IMR-90 (cell line): ENCODE measurements at regions not wholly inside any gene's neighbourhood (a gene's known extent, or its start where the extent isn't known, plus 50 kb on each side); places are given as distances from the start of the nearest gene placed in this dataset.

Experiments used
- ATAC-seq: fragments of 200-7000 bp; cut with Tn5 transposase; 2 replicates; pipeline ENCODE4 v1.9.1; 2020; ENCODE audit warnings: low read depth, mild to moderate bottlenecking, moderate library complexity
- BruUV-seq: library from RNA; stranded (reverse); fragments of 400-500 nt; replicated peaks from 2 replicates; lab custom pipeline; 2021; lab: Mats Ljungman, UMichigan
- CTCF ChIA-PET: fragments of 300-600 bp; formaldehyde crosslinking; extraction: SDS; loops from one replicate; lab custom pipeline; 2021; ENCODE audit warnings: antibody characterized with exemption; lab: Yijun Ruan, JAX
- POLR2A ChIA-PET: fragments of 300-600 bp; sonication (Branson Sonifier 250); formaldehyde crosslinking; loops from one replicate; lab custom pipeline; 2022; ENCODE audit warnings: antibody characterized with exemption; ENCODE audit not compliant: unreplicated experiment; lab: Charles Lee
- DNase-seq: peaks from one replicate; pipeline ENCODE4 v3.0.0; 2013
- H2AFZ ChIP-seq: replicated peaks from 2 replicates; pipeline ENCODE3; 2013; ENCODE audit warnings: low read length, mild to moderate bottlenecking; ENCODE audit not compliant: poor library complexity
- H2AK5ac ChIP-seq: 2 replicates; pipeline ENCODE4 v1.6.1; 2013; ENCODE audit warnings: low read depth, low read length, inconsistent platforms
- H2AK9ac ChIP-seq: replicated peaks from 2 replicates; pipeline ENCODE3; 2013; ENCODE audit warnings: mild to moderate bottlenecking, low read depth, low read length, moderate library complexity; ENCODE audit not compliant: poor library complexity
- H2BK120ac ChIP-seq: 2 replicates; pipeline ENCODE4 v1.6.1; 2013; ENCODE audit warnings: low read depth, low read length, inconsistent platforms
- H2BK15ac ChIP-seq: 3 replicates; pipeline ENCODE4 v1.6.1; 2013; ENCODE audit warnings: low read depth, low read length, inconsistent platforms
- H2BK20ac ChIP-seq: 2 replicates; pipeline ENCODE4 v1.6.1; 2013; ENCODE audit warnings: low read depth, mild to moderate bottlenecking, inconsistent platforms, low read length, moderate library complexity
- H2BK5ac ChIP-seq: 2 replicates; pipeline ENCODE4 v1.6.1; 2013; ENCODE audit warnings: mild to moderate bottlenecking, low read depth, low read length, inconsistent platforms; ENCODE audit not compliant: poor library complexity, severe bottlenecking
- H3K14ac ChIP-seq: replicated peaks from 2 replicates; pipeline ENCODE4 v1.6.1; 2013; ENCODE audit warnings: low read depth, low read length, inconsistent platforms
- H3K18ac ChIP-seq: 2 replicates; pipeline ENCODE4 v1.6.1; 2013; ENCODE audit warnings: low read depth, low read length, control low read depth
- H3K23ac ChIP-seq: 2 replicates; pipeline ENCODE4 v1.6.1; 2013; ENCODE audit warnings: low read depth, low read length, inconsistent platforms
- H3K27ac ChIP-seq: 2 replicates; pipeline ENCODE4 v1.5.1; 2013; ENCODE audit warnings: mild to moderate bottlenecking, control low read depth, low read length; ENCODE audit not compliant: insufficient read depth
- H3K27me3 ChIP-seq: 2 replicates; pipeline ENCODE4 v1.6.1; 2013; ENCODE audit warnings: low read length; ENCODE audit not compliant: control insufficient read depth, insufficient read depth
- H3K36me3 ChIP-seq: 2 replicates; pipeline ENCODE4 v1.6.1; 2013; ENCODE audit warnings: low read length, mixed read lengths; ENCODE audit not compliant: control insufficient read depth, insufficient read depth
- H3K4ac ChIP-seq: 2 replicates; pipeline ENCODE4 v1.6.1; 2013; ENCODE audit warnings: low read depth, low read length, inconsistent platforms
- H3K4me1 ChIP-seq: 2 replicates; pipeline ENCODE4 v1.6.1; 2013; ENCODE audit warnings: low read length, mixed read lengths; ENCODE audit not compliant: control insufficient read depth, insufficient read depth
- H3K4me2 ChIP-seq: 2 replicates; pipeline ENCODE4 v1.6.1; 2013; ENCODE audit warnings: low read depth, mild to moderate bottlenecking, control low read depth, low read length, moderate library complexity
- H3K4me3 ChIP-seq: 2 replicates; pipeline ENCODE4 v1.5.1; 2013; ENCODE audit warnings: low read depth, mild to moderate bottlenecking, control low read depth, low read length, moderate library complexity; ENCODE audit not compliant: insufficient read depth
- H3K56ac ChIP-seq: 2 replicates; pipeline ENCODE4 v1.6.1; 2013; ENCODE audit warnings: low read length, inconsistent platforms; ENCODE audit not compliant: insufficient read depth; ENCODE audit errors: extremely low read depth
- H3K79me1 ChIP-seq, 2 experiments: 2 replicates each; pipeline ENCODE4 v1.6.1; 2013; ENCODE audit warnings: low read length in 2 of 2, inconsistent platforms in 1 of 2, low read depth in 1 of 2
- H3K9ac ChIP-seq: 2 replicates; pipeline ENCODE4 v1.6.1; 2013; ENCODE audit warnings: low read depth, low read length, control low read depth
- H3K9me1 ChIP-seq: 2 replicates; pipeline ENCODE4 v1.6.1; 2013; ENCODE audit warnings: low read length, inconsistent platforms; ENCODE audit not compliant: insufficient read depth
- H3K9me3 ChIP-seq: 2 replicates; pipeline ENCODE4 v1.6.1; 2013; ENCODE audit warnings: low read length; ENCODE audit not compliant: control insufficient read depth, insufficient read depth
- H4K20me1 ChIP-seq: 2 replicates; pipeline ENCODE4 v1.6.1; 2013; ENCODE audit warnings: low read length, inconsistent platforms; ENCODE audit not compliant: insufficient read depth
- H4K5ac ChIP-seq: 2 replicates; pipeline ENCODE4 v1.6.1; 2013; ENCODE audit warnings: mild to moderate bottlenecking, low read depth, low read length, control low read depth
- H4K8ac ChIP-seq, 2 experiments: 2 replicates each; pipeline ENCODE4 v1.6.1; 2013; ENCODE audit warnings: low read depth in 2 of 2, low read length in 2 of 2, control low read depth in 1 of 2, inconsistent platforms in 1 of 2
- H4K91ac ChIP-seq: 2 replicates; pipeline ENCODE4 v1.6.1; 2013; ENCODE audit warnings: low read depth, low read length, inconsistent platforms; ENCODE audit not compliant: insufficient read depth
- BHLHE40 ChIP-seq: fragments of 150-350 bp; IDR thresholded peaks from 2 replicates; pipeline ENCODE4 v1.6.1; 2016; ENCODE audit warnings: mild to moderate bottlenecking, low read depth, low read length
- CEBPB ChIP-seq: IDR thresholded peaks from 2 replicates; pipeline ENCODE4 v1.6.1; 2012; ENCODE audit warnings: low read depth, low read length, improper control_type of control experiment
- CHD1 ChIP-seq: IDR thresholded peaks from 2 replicates; pipeline ENCODE4 v1.6.1; 2012; ENCODE audit warnings: low read depth, low read length, improper control_type of control experiment
- CTCF ChIP-seq: conservative IDR thresholded peaks from 2 replicates; pipeline ENCODE4 v1.5.1; 2012; ENCODE audit warnings: mild to moderate bottlenecking, low read depth, low read length, improper control_type of control experiment
- ELK1 ChIP-seq: fragments of 150-350 bp; IDR thresholded peaks from 2 replicates; pipeline ENCODE4 v1.6.1; 2016; ENCODE audit warnings: low read depth, mild to moderate bottlenecking, low read length, moderate library complexity, borderline replicate concordance
- FOS ChIP-seq: fragments of 150-350 bp; IDR thresholded peaks from 2 replicates; pipeline ENCODE4 v1.6.1; 2016; ENCODE audit warnings: low read depth, low read length
- MAFK ChIP-seq: IDR thresholded peaks from 2 replicates; pipeline ENCODE4 v1.6.1; 2012; ENCODE audit warnings: low read depth, low read length, improper control_type of control experiment
- MXI1 ChIP-seq: IDR thresholded peaks from 2 replicates; pipeline ENCODE4 v1.6.1; 2012; ENCODE audit warnings: low read depth, mild to moderate bottlenecking, low read length, moderate library complexity, borderline replicate concordance
- NFE2L2 ChIP-seq: fragments of 150-350 bp; IDR thresholded peaks from 2 replicates; pipeline ENCODE4 v1.6.1; 2016; ENCODE audit warnings: low read depth, mild to moderate bottlenecking, low read length
- POLR2A ChIP-seq: IDR thresholded peaks from 2 replicates; pipeline ENCODE4 v1.6.1; 2012; ENCODE audit warnings: mild to moderate bottlenecking, low read depth, low read length
- RAD21 ChIP-seq: IDR thresholded peaks from 2 replicates; pipeline ENCODE4 v1.6.1; 2012; ENCODE audit warnings: low read length, improper control_type of control experiment
- RCOR1 ChIP-seq: IDR thresholded peaks from 2 replicates; pipeline ENCODE4 v1.6.1; 2012; ENCODE audit warnings: mild to moderate bottlenecking, low read length, improper control_type of control experiment; ENCODE audit not compliant: insufficient replicate concordance
- RFX5 ChIP-seq: IDR thresholded peaks from 2 replicates; pipeline ENCODE4 v1.8.0; 2012; ENCODE audit warnings: low read depth, mild to moderate bottlenecking, low read length, moderate library complexity
- SMC3 ChIP-seq: fragments of 150-350 bp; IDR thresholded peaks from 2 replicates; pipeline ENCODE4 v1.6.1; 2016; ENCODE audit warnings: low read depth, mild to moderate bottlenecking, antibody characterized with exemption, low read length, moderate library complexity
- WGBS, 2 experiments: methylation state at CpG; one replicate each; pipeline versions ENCODE4 v1.1.5 to v1.1.7; 2013; ENCODE audit warnings: missing lambda C conversion rate in 2 of 2; ENCODE audit not compliant: insufficient read length in 1 of 2; ENCODE audit errors: extremely low coverage in 2 of 2; 5-methylcytosine and 5-hydroxymethylcytosine counted together
- dilution Hi-C: fragments of 300-500 bp; cut with HindIII; formaldehyde crosslinking; loops from one replicate; pipeline ENCODE4 v1.14.3; 2018; ENCODE audit warnings: low sequenced_read_pairs; ENCODE audit not compliant: unreplicated experiment
- in situ Hi-C: fragments of 300-500 bp; cut with MboI; formaldehyde crosslinking; loops from 3 replicates; pipeline ENCODE4 v1.14.3; 2019; ENCODE audit warnings: low sequenced_read_pairs, inconsistent platforms, mixed read lengths
- intact Hi-C: fragments of 100-400 bp; cut with micrococcal nuclease; formaldehyde crosslinking; loops from 2 replicates; pipeline ENCODE4 v1.10.0; 2022

GRCh38 chr2:237244178-237244577, 158.5 kb downstream of the COPS8 start:
- ATAC-seq (peak; percentile 11; the same call in 1 of the 2 replicates), DNase-seq (no peak)
- H3K36me3 ChIP-seq: no peaks in the 10 kb centered on the region
- no peak overlapping the region for H3K4me2 ChIP-seq
- H3K79me1 ChIP-seq: no peaks in the 10 kb centered on the region
- no peaks in the 10 kb centered on the region for H3K9me1 ChIP-seq
- no peak overlapping the region for H2AFZ ChIP-seq
- H4K8ac ChIP-seq: peak overlapping the region; percentile 17 to 30; a peak in 2 of 4 replicates
- no peak overlapping the region for H2AK9ac ChIP-seq
- ChIA-PET POLR2A (interaction anchor here (0.9 kb wide), 1 partner anchor 16 kb away, joined by 3 read pairs; no protein-coding TSS in a partner anchor), CTCF (no interaction called here)
- no peak overlapping the region for H2AK5ac ChIP-seq
- H2BK120ac ChIP-seq: peak overlapping the region; percentile 84
- dilution Hi-C loops (no loop called here), in situ Hi-C loops (no loop called here), intact Hi-C loops (no loop called here)
- H3K14ac ChIP-seq: no peak overlapping the region; the same call in 1 of the 2 replicates
- H4K91ac ChIP-seq: 0 out of 2 replicates have a peak overlapping the region, but pooled peaks have one; percentile 8
- peaks cover 3% of the 10 kb centered on the region for H3K9me3 ChIP-seq
- peak overlapping the region; percentile 64; the same call in 1 of the 2 replicates for H3K4ac ChIP-seq
- no peak for TF ChIP-seq ELK1
- TF ChIP-seq CHD1: no peak
- no peak for TF ChIP-seq BHLHE40
- TF ChIP-seq POLR2A: no peak
- no peak for TF ChIP-seq CTCF
- TF ChIP-seq CEBPB: no peak
- TF ChIP-seq RFX5: no peak
- TF ChIP-seq MXI1: no peak
- no peak for TF ChIP-seq SMC3
- TF ChIP-seq FOS: no peak
- TF ChIP-seq NFE2L2: no peak
- TF ChIP-seq RAD21: no peak
- no peak for TF ChIP-seq RCOR1
- no peak for TF ChIP-seq MAFK
- peak overlapping the region; percentile 43 for H2BK5ac ChIP-seq
- H4K5ac ChIP-seq: peak overlapping the region; percentile 88
- H3K18ac ChIP-seq: peak overlapping the region; percentile 92
- no CpG with 5 or more reads among the region's 2 CpGs for WGBS, 2 experiments
- peaks cover 7% of the 10 kb centered on the region for H3K4me1 ChIP-seq
- H2BK20ac ChIP-seq: peak overlapping the region; percentile 16; the same call in 1 of the 2 replicates
- no peaks in the 10 kb centered on the region for H3K27me3 ChIP-seq
- no TSS peak for BruUV-seq
- no peak overlapping the region for H3K23ac ChIP-seq
- H3K56ac ChIP-seq: no peak overlapping the region
- no peaks in the 10 kb centered on the region for H4K20me1 ChIP-seq
- H3K4me3 ChIP-seq: no peak overlapping the region
- no peak overlapping the region for H3K9ac ChIP-seq
- H2BK15ac ChIP-seq: peak overlapping the region; percentile 61; the same call in 1 of the 3 replicates
- H3K27ac ChIP-seq: peak overlapping the region; percentile 74; the same call in 1 of the 2 replicates
